HG02588 (cell line): ENCODE measurements at regions not wholly inside any gene's neighbourhood (a gene's known extent, or its start where the extent isn't known, plus 50 kb on each side); places are given as distances from the start of the nearest gene placed in this dataset.

Experiments used
- ATAC-seq: cut with Tn5 transposase; IDR thresholded peaks from one replicate; pipeline ENCODE4 v1.9.1; 2021; ENCODE audit warnings: mild to moderate bottlenecking, moderate library complexity; ENCODE audit not compliant: unreplicated experiment

- ATAC-seq, result no peak
Observed at GRCh38 chrX:68997911-68998310, 167.3 kb downstream of the PJA1 start.

- no peak for ATAC-seq
Observed at GRCh38 chrX:68997511-68997910, 167.7 kb downstream of the PJA1 start.

GRCh38 chrX:68995780-68996551, 167.1 kb downstream of the EFNB1 start:
- no peak for ATAC-seq

GRCh38 chrX:68995386-68995779, 166.6 kb downstream of the EFNB1 start:
- no peak for ATAC-seq

- ATAC-seq, result no peak
Observed at GRCh38 chrX:68994891-68995255, 166.1 kb downstream of the EFNB1 start.

- ATAC-seq, result no peak
Observed at GRCh38 chrX:68994135-68994890, 165.5 kb downstream of the EFNB1 start.

- ATAC-seq, result no peak
Observed at GRCh38 chrX:68992821-68993397, 164.1 kb downstream of the EFNB1 start.

GRCh38 chrX:68991691-68992345, 163.0 kb downstream of the EFNB1 start:
- no peak for ATAC-seq

- ATAC-seq, result no peak
Observed at GRCh38 chrX:68990948-68991347, 162.1 kb downstream of the EFNB1 start.

GRCh38 chrX:68989865-68990606, 161.2 kb downstream of the EFNB1 start:
- no peak for ATAC-seq

GRCh38 chrX:68989456-68989855, 160.6 kb downstream of the EFNB1 start:
- ATAC-seq, result no peak

- ATAC-seq, result no peak
Observed at GRCh38 chrX:68988865-68989264, 160.0 kb downstream of the EFNB1 start.

GRCh38 chrX:68985135-68985755, 156.4 kb downstream of the EFNB1 start:
- no peak for ATAC-seq

GRCh38 chrX:68983004-68983857, 154.4 kb downstream of the EFNB1 start:
- ATAC-seq, result no peak

- no peak for ATAC-seq
Observed at GRCh38 chrX:68982476-68982875, 153.7 kb downstream of the EFNB1 start.

GRCh38 chrX:68980906-68981616, 152.2 kb downstream of the EFNB1 start:
- ATAC-seq, result no peak

GRCh38 chrX:68978655-68979054, 149.8 kb downstream of the EFNB1 start:
- ATAC-seq, result no peak

- ATAC-seq, result no peak
Observed at GRCh38 chrX:68978255-68978654, 149.4 kb downstream of the EFNB1 start.

GRCh38 chrX:68953331-68953730, 124.5 kb downstream of the EFNB1 start:
- no peak for ATAC-seq
